NT2/D1 (cell line): ENCODE measurements at regions not wholly inside any gene's neighbourhood (a gene's known extent, or its start where the extent isn't known, plus 50 kb on each side); places are given as distances from the start of the nearest gene placed in this dataset.

Experiments used
- DNase-seq: peaks from one replicate; pipeline ENCODE4 v3.0.0-alpha.2; 2011; ENCODE audit warnings: low read depth, low spot score
- H3K27me3 ChIP-seq: 2 replicates; pipeline ENCODE4 v1.6.0; 2011; ENCODE audit warnings: mild to moderate bottlenecking; ENCODE audit not compliant: insufficient read length, insufficient read depth
- H3K36me3 ChIP-seq: 2 replicates; pipeline ENCODE4 v1.6.1; 2011; ENCODE audit warnings: mild to moderate bottlenecking, low read length, mixed read lengths; ENCODE audit not compliant: insufficient read depth, insufficient read length
- H3K4me1 ChIP-seq: 2 replicates; pipeline ENCODE4 v1.5.1; 2011; ENCODE audit not compliant: insufficient read depth, insufficient read length
- H3K4me3 ChIP-seq: 2 replicates; pipeline ENCODE4 v1.5.1; 2011; ENCODE audit warnings: low read depth; ENCODE audit not compliant: insufficient read length
- H3K9ac ChIP-seq: 2 replicates; pipeline ENCODE4 v1.6.0; 2011; ENCODE audit warnings: low read depth; ENCODE audit not compliant: insufficient read length
- H3K9me3 ChIP-seq: 2 replicates; pipeline ENCODE4 v1.5.1; 2011; ENCODE audit warnings: mild to moderate bottlenecking, low read length; ENCODE audit not compliant: insufficient read depth
- SUZ12 ChIP-seq: IDR thresholded peaks from 2 replicates; pipeline ENCODE4 v1.6.1; 2011; ENCODE audit not compliant: insufficient read length, insufficient read depth; ENCODE audit errors: extremely low read depth
- YY1 ChIP-seq: IDR thresholded peaks from 2 replicates; pipeline ENCODE4 v1.6.1; 2011; ENCODE audit not compliant: insufficient read length, insufficient read depth
- ZNF274 ChIP-seq: IDR thresholded peaks from 2 replicates; pipeline ENCODE4 v1.6.1; 2011; ENCODE audit warnings: mild to moderate bottlenecking, low read depth, low read length

DNA sequence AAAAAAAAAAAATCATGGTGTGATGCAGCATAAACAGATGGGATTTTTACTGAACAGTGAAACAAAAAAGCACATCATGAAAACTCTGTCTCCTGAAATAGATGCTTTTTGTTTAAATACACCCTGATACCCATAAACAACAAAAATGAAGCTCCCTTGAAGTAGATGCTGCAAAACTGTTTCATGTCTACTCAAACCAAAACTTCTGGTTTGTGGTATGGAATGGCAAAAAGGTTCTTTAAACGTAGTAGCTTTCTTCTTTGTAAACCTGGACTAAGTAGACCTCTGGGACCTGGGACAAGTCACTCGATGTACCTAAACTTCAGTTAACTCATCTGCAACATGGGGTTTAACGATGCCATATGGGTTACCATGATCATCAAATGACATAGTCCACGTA lies 64.4 kb upstream of the RAPH1 start:
- DNase-seq, result no peak
- Histone ChIP-seq H3K4me3 (no peak overlapping the region), H3K27me3 (no peaks in the 10 kb centered on the region), H3K4me1 (no peaks in the 10 kb centered on the region), H3K9me3 (peaks cover 6% of the 10 kb centered on the region; the same call in 1 of the 2 replicates), H3K36me3 (no peaks in the 10 kb centered on the region), H3K9ac (no peak overlapping the region)
- TF ChIP-seq ZNF274, result no peak
- TF ChIP-seq SUZ12, result no peak
- no peak for TF ChIP-seq YY1

DNA sequence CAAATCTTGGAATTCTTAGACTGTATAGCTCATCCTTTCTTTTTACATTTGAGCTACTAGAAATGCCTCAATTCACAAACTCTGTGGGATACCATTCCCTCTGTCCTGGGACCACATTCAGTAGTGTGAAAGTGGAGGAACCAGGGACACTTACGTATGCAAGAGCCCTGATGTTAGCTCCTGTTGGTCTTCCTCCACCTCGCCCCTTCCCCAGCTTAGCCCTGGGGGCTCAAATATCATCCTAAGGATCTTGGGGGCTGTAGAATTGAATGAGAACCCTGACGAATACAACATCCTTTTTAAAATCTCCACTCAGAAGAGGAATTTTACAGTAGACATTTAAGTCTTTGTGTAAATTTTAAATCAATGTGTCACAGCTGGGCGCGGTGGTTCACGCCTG lies 65.2 kb upstream of the RAPH1 start:
- peak; percentile 83 for DNase-seq
- no peak overlapping the region for H3K9ac ChIP-seq
- H3K36me3 ChIP-seq, result no peaks in the 10 kb centered on the region
- TF ChIP-seq SUZ12 (no peak), YY1 (no peak), ZNF274 (no peak)
- peaks cover 6% of the 10 kb centered on the region; the same call in 1 of the 2 replicates for H3K9me3 ChIP-seq
- H3K4me3 ChIP-seq, result no peak overlapping the region
- H3K4me1 ChIP-seq, result no peaks in the 10 kb centered on the region
- no peaks in the 10 kb centered on the region for H3K27me3 ChIP-seq

DNA sequence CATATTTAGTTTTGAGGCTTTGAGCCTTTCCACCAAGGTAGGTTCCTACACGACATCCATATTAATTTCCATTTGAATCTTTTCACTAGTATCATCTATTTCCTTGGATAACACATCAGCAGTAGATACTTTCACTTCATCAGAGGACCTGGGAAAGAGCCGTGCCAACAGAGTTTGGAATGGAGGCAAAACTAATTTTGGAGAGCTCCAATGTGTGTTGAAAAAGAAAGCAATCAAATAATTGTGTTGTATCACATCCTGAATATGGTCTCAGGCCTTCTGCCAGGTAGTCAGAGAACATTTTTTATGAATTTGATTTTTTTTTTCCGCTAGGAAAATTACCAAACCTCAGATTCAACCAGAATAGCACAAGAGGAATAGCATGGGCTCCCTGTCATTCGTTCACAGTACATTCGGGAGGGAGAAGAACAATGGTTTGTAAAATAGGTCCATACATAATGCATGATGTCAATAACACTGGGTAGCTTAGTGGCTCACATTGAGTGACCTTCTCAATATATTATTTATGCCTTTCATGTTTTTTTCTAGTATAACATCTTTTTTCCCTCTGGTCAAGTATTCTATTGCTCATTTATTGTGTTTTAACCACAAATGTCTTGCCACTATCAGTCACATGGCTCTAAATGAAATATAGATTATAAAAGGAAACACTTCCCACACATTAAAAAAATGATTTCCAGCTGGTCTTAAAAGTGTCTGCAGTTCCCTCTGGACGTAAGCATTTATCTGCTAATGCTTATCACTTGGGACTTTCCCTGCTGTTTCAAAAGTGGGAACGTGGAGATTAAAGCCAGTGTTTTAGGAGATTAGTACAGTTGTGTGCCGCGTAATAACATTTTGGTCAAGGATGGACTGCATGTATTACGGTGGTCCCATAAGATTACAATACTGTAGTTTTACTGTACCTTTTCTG lies 68.6 kb upstream of the RAPH1 start:
- no peak overlapping the region for H3K4me3 ChIP-seq
- no peak for DNase-seq
- H3K4me1 ChIP-seq, result no peaks in the 10 kb centered on the region
- H3K36me3 ChIP-seq, result no peaks in the 10 kb centered on the region
- TF ChIP-seq YY1 (no peak), SUZ12 (no peak), ZNF274 (no peak)
- no peaks in the 10 kb centered on the region for H3K27me3 ChIP-seq
- H3K9me3 ChIP-seq, result no peaks in the 10 kb centered on the region
- H3K9ac ChIP-seq, result no peak overlapping the region

DNA sequence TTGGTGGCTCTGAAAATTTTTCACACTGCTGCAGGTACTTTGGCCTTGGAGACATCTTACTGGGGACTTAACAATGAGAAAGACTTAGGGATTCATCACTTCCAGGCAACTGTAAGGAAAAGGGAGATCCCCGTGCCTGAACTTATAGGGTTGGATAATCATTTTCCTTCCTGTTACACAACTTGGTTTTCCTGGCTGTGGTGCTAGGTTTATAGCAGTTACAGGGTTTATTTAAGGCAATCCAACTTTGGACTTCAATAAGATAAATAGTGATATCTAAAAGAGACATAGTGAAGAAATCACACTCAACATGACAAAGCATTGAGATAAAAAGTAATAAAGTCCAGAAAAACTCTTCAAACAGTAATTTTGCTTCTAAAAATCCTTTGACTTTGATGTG lies 70.2 kb upstream of the RAPH1 start:
- TF ChIP-seq ZNF274, result no peak
- no peak for TF ChIP-seq SUZ12
- no peak for TF ChIP-seq YY1
- Histone ChIP-seq H3K4me1 (no peaks in the 10 kb centered on the region), H3K27me3 (no peaks in the 10 kb centered on the region), H3K9ac (no peak overlapping the region), H3K9me3 (no peaks in the 10 kb centered on the region), H3K36me3 (no peaks in the 10 kb centered on the region), H3K4me3 (no peak overlapping the region)
- DNase-seq, result no peak

DNA sequence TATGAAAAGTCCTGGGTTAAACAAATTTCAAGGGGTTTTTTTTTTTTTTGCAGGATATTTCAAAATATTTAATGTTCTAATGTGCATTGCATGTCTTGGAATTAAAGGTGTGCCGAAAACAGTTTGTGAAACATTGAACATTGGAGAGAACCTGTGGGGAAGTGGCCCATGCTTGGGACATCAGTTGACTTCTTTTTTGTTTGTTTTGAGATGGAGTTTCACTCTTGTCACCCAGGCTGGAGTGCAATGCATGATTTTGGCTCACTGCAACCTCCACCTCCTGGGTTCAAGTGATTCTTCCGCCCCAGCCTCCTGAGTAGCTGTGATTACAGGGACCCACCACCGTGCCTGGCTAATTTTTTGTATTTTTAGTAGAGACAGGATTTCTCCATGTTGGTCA lies 71.0 kb upstream of the RAPH1 start:
- Histone ChIP-seq H3K4me3 (no peak overlapping the region), H3K4me1 (no peaks in the 10 kb centered on the region), H3K9me3 (no peaks in the 10 kb centered on the region), H3K9ac (no peak overlapping the region), H3K27me3 (no peaks in the 10 kb centered on the region), H3K36me3 (no peaks in the 10 kb centered on the region)
- TF ChIP-seq YY1 (no peak), SUZ12 (no peak), ZNF274 (no peak)
- no peak for DNase-seq

DNA sequence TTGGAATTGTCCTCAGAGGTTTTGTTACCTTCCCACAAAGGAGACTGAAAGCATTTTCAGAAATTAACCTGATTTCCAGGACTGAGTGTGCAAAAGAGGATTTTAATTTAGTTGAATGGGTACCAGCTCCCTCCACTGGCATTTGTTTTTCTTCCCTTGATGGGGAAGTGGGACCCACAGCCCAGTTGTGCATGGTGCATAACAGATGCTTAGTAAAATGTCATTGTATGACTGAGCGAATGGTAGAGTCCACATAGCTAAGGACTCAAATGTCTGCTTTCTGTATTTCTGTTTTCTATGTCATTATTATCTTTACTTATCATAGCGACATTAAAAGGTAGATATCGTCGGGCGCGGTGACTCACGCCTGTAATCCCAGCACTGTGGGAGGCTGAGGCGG lies 75.5 kb upstream of the RAPH1 start:
- H3K27me3 ChIP-seq, result no peaks in the 10 kb centered on the region
- H3K4me3 ChIP-seq, result no peak overlapping the region
- no peaks in the 10 kb centered on the region for H3K36me3 ChIP-seq
- TF ChIP-seq SUZ12 (no peak), ZNF274 (no peak), YY1 (no peak)
- H3K9ac ChIP-seq, result no peak overlapping the region
- H3K4me1 ChIP-seq, result no peaks in the 10 kb centered on the region
- no peak for DNase-seq
- H3K9me3 ChIP-seq, result no peaks in the 10 kb centered on the region

DNA sequence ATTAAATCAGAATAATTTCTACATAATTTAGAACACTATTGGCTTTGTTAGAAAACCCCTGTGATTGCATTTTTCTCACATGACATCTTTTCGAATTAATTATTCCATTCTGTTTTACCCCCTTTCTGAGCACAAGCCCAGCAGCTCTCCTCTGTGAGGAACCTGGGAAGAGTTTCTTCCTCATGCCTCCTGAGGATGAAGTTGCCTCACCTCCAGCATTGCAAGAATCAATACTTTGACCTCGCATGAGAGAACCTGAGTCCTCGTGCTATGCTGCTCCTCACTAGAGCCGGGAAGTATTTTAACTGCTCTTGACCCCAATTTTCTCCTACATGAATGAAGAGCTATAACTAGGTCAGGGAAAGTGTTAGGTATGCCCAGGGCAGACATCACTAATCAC lies 77.1 kb upstream of the RAPH1 start:
- Histone ChIP-seq H3K9me3 (no peaks in the 10 kb centered on the region), H3K4me3 (no peak overlapping the region), H3K4me1 (no peaks in the 10 kb centered on the region), H3K36me3 (no peaks in the 10 kb centered on the region), H3K9ac (no peak overlapping the region), H3K27me3 (no peaks in the 10 kb centered on the region)
- no peak for DNase-seq
- TF ChIP-seq YY1, result no peak
- no peak for TF ChIP-seq SUZ12
